HG02973 (cell line): ENCODE measurements at regions not wholly inside any gene's neighbourhood (a gene's known extent, or its start where the extent isn't known, plus 50 kb on each side); places are given as distances from the start of the nearest gene placed in this dataset.
"Not testable (repeated sequence)": the region's sequence is repeated elsewhere in the genome, so short reads cannot be mapped to it uniquely, and the experiment has no call there.

Experiments
- ATAC-seq: cut with Tn5 transposase; IDR thresholded peaks from one replicate; pipeline ENCODE4 v1.9.1; 2021; ENCODE audit warnings: moderate library complexity; ENCODE audit not compliant: unreplicated experiment

GRCh38 chrX:46034868-46035267 is 510.4 kb downstream of the ZNF674 start:
- no peak for ATAC-seq

- ATAC-seq = no peak
These were observed 515.4 kb downstream of the ZNF674 start for GRCh38 chrX:46029777-46030176.

- no peak for ATAC-seq
These were observed 528.9 kb downstream of the ZNF674 start for GRCh38 chrX:46016296-46016695.

GRCh38 chrX:46015653-46016052 is 529.6 kb downstream of the ZNF674 start:
- no peak for ATAC-seq

GRCh38 chrX:45992402-45993123 is 552.7 kb downstream of the ZNF674 start:
- ATAC-seq = no peak

DNA sequence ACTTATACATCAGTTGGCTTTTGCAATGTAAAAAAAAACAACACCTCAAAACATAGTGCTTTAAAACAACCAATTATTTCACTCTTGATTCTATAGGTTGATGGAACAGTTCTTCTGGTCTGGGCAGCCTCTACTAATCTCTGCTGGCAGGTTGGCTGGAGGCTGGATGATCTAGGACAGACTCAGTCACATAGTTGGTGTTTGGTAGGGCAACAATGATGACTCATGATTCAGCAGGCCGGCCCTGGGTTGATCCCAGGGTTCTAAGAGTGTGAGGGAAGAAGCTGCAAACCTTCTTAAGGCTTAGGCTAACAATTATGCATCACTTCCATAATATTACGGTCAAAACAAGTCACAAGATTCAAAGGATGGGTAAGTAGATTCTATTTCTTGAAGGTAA is 558.2 kb downstream of the ZNF674 start:
- ATAC-seq = no peak

- no peak for ATAC-seq
These were observed 559.1 kb downstream of the ZNF674 start for GRCh38 chrX:45986081-45986480.

- ATAC-seq = not testable (repeated sequence)
These were observed 562.1 kb downstream of the ZNF674 start for GRCh38 chrX:45982958-45983727.

DNA sequence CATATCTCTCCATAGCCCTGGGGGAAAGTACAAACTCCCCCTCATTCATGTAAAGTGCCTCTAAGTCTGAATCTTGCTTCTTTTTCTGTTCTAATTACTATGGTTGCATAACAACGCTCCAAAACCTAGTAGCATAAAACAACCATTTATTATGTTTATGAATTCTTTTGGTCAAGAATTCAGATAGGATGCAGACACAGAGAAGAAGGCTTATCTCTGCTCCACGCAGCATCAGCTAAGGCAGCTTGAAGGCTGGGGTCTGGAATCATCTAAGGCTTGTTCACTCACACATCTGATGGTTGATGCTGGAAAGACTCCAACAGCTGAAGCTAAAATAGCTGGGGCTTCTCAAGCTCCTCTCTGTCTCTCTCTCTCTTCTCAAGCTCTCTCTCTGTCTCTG is 564.5 kb downstream of the ZNF674 start:
- ATAC-seq = no peak

DNA sequence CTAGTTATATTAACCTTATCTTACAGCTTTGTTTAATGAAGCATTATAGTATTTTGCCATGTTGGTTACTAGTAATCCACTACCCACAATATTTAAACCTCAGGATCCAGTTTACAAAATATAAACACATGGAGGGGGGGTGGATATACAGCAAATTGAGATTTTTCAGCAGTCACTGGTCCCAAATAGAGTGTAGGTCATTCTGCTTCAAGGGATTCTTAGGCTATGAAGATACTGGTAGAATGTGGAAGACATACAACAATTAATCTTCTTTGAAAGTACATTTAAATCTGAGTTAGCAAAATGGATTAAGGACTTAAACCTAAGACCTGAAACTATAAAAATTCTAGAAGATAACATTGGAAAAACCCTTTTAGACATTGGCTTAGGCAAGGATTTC is 569.6 kb downstream of the ZNF674 start:
- no peak for ATAC-seq

DNA sequence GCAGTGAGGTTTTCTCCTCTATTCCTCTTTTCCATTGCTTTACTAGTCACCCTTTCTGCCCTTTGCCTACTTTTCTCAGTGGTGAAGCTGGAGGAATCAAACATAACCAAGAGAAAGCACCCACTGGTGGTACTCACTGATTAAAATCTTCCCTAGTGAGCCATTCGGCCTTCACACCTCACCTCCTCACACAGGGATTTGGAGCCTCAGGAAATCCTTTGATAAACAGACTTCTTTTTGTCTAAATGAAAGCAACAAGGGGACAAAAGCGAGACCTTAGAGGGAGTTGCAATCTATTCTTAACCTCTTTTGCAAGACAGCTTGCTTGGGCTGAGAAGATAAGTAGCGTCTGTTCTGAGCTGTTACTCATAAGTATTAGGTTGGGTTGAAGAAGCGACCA is 572.6 kb downstream of the ZNF674 start:
- ATAC-seq = no peak

DNA sequence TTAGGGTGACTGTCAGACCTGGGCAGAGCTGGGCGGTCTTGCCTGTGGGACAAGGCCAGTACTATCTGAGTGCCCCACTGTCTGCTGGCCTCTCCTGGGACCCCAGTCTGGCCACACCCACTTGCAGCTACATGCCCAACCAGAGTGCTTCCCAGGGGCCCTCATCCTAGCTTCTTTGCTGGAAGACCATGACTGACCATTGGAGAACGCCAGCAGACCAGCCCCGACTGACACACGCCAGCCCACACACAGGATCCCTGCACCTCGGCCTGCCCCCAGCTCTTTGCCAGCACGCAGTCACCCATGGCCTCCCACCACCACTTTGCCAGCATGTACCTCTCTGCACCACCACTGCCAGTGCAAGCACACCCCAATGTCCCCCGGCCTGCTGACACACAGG is 585.7 kb downstream of the ZNF674 start:
- ATAC-seq = no peak

GRCh38 chrX:45956191-45956870 is 588.9 kb downstream of the ZNF674 start:
- no peak for ATAC-seq

- ATAC-seq = no peak
These were observed 589.6 kb downstream of the ZNF674 start for GRCh38 chrX:45955661-45956060.

DNA sequence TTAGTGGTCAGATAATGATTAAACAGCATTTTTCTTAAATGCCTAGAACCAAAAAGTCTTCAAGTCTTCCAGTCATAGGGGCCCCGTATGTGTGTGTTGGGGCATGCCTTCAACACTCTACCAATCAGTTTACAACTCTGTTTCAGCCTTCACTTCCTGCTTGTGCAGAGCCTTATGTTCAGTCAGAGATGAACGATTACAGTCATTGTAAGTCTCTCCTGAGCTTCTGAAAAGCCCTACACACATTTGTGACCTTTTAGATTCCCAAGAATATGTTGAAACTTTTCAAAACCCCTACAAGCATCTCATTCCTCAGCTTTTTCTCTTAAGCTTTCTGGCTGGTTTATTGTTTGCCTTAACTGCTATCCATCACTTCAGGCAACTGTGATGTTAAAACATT is 591.2 kb downstream of the ZNF674 start:
- no peak for ATAC-seq

- no peak for ATAC-seq
These were observed 593.2 kb downstream of the ZNF674 start for GRCh38 chrX:45952030-45952429.

GRCh38 chrX:45935408-45935807 is 609.8 kb downstream of the ZNF674 start:
- ATAC-seq = no peak

DNA sequence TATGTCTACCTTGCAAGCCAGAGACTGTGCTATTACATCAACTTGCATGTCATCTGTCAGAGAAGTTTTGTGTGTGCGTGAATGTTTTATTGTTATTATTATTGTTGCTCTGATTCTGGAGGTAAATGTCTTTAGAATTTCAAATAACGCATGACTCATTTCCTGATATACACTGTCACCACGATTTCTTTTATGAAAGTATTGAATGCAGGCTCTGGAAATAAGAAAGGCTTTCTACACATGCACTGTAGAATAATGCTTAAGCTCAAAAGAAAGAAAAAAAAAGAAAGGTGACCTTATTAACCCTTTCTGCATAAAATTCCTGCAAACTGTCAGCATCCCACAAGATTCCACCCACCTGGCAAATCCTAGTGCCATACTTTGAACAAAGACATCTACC is 632.9 kb downstream of the ZNF674 start:
- no peak for ATAC-seq

- ATAC-seq = no peak
These were observed 637.4 kb downstream of the ZNF674 start for GRCh38 chrX:45907786-45908185.

GRCh38 chrX:45903781-45904201 is 641.4 kb downstream of the ZNF674 start:
- ATAC-seq = no peak

DNA sequence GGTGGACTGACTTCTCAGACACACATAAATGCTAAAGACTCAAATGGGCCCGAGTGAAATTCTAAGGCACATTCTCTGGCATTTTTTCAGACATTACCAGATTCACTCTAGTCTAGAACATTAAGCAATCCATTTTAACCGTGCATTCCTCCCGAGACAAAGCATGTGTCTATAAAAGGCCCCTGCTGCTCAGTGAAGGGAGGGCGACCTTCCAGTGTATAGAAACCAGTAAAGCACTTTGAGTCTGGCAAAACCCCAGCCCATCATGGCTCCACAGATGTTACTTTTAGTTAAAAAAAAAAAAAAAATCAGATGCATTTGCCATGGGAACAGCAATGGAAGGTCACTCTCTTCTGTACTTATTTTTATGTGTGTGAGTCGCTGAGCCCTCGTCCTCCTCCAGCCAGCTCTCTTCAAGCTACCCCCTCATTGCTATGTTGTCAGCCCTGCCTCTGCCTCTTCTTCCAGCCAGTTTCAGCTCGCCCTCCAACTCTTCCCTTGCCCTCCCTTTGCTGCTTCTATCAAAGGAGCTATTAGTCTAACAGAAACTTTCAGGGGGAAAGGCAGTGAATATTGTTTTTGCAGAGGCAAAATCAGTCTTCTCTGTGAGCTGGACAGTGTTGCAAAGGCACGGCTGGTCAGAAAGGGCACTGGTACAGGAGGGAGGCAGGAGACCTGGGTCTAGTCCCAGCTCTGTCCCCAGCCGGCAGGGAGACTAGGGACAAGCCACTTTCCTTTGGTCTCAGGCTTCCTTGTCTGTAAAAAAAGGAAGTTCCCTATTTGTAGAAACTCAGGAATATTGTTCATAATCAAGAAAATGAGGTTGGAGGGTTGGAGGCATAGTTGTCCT is 644.2 kb downstream of the ZNF674 start:
- no peak for ATAC-seq
